OCI-LY7 (cell line): ENCODE measurements at regions not wholly inside any gene's neighbourhood (a gene's known extent, or its start where the extent isn't known, plus 50 kb on each side); places are given as distances from the start of the nearest gene placed in this dataset.
"Not testable (repeated sequence)": the region's sequence is repeated elsewhere in the genome, so short reads cannot be mapped to it uniquely, and the experiment has no call there.

Experiments used
- BruUV-seq: library from RNA; stranded (reverse); fragments of 400-500 nt; replicated peaks from 2 replicates; lab custom pipeline; 2021; lab: Mats Ljungman, UMichigan
- CTCF ChIA-PET: fragments of 300-600 bp; sonication (Branson Sonifier 250); formaldehyde crosslinking; loops from one replicate; lab custom pipeline; 2022; ENCODE audit warnings: antibody characterized with exemption; ENCODE audit not compliant: unreplicated experiment; lab: Charles Lee
- POLR2A ChIA-PET: fragments of 300-600 bp; sonication (Branson Sonifier 250); formaldehyde crosslinking; loops from one replicate; lab custom pipeline; 2022; ENCODE audit warnings: antibody characterized with exemption; lab: Charles Lee
- DNase-seq: peaks from one replicate; pipeline ENCODE4 v3.0.0-alpha.2; 2015; ENCODE audit warnings: low spot score
- H2AFZ ChIP-seq: fragments of 200-600 bp; sonication (generic), shearing (Covaris generic); 2 replicates; pipeline ENCODE4 v1.6.1; 2014; ENCODE audit warnings: mild to moderate bottlenecking, antibody characterized with exemption, low read length, moderate library complexity
- H3K27ac ChIP-seq: fragments of 200-600 bp; sonication (generic); 2 replicates; pipeline ENCODE4 v1.5.1; 2014; ENCODE audit warnings: mixed run types, low read depth, mild to moderate bottlenecking, moderate library complexity, low read length, inconsistent platforms; ENCODE audit not compliant: poor library complexity, severe bottlenecking
- H3K36me3 ChIP-seq: fragments of 200-600 bp; sonication (generic); 2 replicates; pipeline ENCODE4 v1.6.1; 2014; ENCODE audit warnings: mild to moderate bottlenecking, antibody characterized with exemption, low read length, moderate library complexity, mixed read lengths; ENCODE audit not compliant: insufficient read depth
- H3K4me1 ChIP-seq: fragments of 200-600 bp; sonication (generic); 2 replicates; pipeline ENCODE4 v1.5.1; 2014; ENCODE audit warnings: mild to moderate bottlenecking, low read length; ENCODE audit not compliant: insufficient read depth, poor library complexity, severe bottlenecking
- H3K4me2 ChIP-seq: fragments of 200-600 bp; sonication (generic); 2 replicates; pipeline ENCODE4 v1.6.1; 2014; ENCODE audit warnings: mild to moderate bottlenecking, low read length
- H3K4me3 ChIP-seq: fragments of 200-600 bp; sonication (generic); 2 replicates; pipeline ENCODE4 v1.5.1; 2014; ENCODE audit warnings: mild to moderate bottlenecking, low read depth, low read length; ENCODE audit not compliant: poor library complexity, severe bottlenecking
- H3K79me2 ChIP-seq: fragments of 200-600 bp; sonication (generic); 2 replicates; pipeline ENCODE4 v1.6.1; 2016; ENCODE audit warnings: low read depth, mild to moderate bottlenecking, low read length, moderate library complexity, mixed read lengths; ENCODE audit not compliant: insufficient read depth
- H3K9me2 ChIP-seq: fragments of 200-600 bp; sonication (generic); 2 replicates; pipeline ENCODE4 v1.6.1; 2016; ENCODE audit warnings: mild to moderate bottlenecking, low read length, mixed read lengths; ENCODE audit not compliant: insufficient read depth
- H3K9me3 ChIP-seq: fragments of 200-600 bp; sonication (generic); 2 replicates; pipeline ENCODE4 v1.6.1; 2014; ENCODE audit warnings: mild to moderate bottlenecking, mixed run types, low read length, mixed read lengths
- H4K20me1 ChIP-seq: fragments of 200-600 bp; sonication (generic); 2 replicates; pipeline ENCODE4 v1.6.1; 2014; ENCODE audit warnings: mild to moderate bottlenecking, antibody characterized with exemption, low read length, moderate library complexity, mixed read lengths; ENCODE audit not compliant: insufficient read depth
- CTCF ChIP-seq: fragments of 200-600 bp; sonication (generic); conservative IDR thresholded peaks from 2 replicates; pipeline ENCODE4 v1.5.1; 2014; ENCODE audit warnings: mild to moderate bottlenecking, antibody characterized with exemption, low read length, moderate library complexity, mixed read lengths
- EZH2phosphoT487 ChIP-seq: fragments of 200-600 bp; sonication (generic); IDR thresholded peaks from 2 replicates; pipeline ENCODE4 v1.6.1; 2018; ENCODE audit warnings: low read depth, borderline replicate concordance, mild to moderate bottlenecking, mixed run types, antibody characterized with exemption, low read length, moderate library complexity, mixed read lengths
- intact Hi-C: fragments of 100-400 bp; cut with micrococcal nuclease; formaldehyde crosslinking; loops from one replicate; pipeline ENCODE4 v1.10.0; 2022; ENCODE audit not compliant: unreplicated experiment

- BruUV-seq: no TSS peak
- intact Hi-C loops: no loop called here
- Histone ChIP-seq H3K79me2 (no peaks in the 10 kb centered on the region), H3K27ac (no peak overlapping the region), H3K36me3 (no peaks in the 10 kb centered on the region), H3K9me2 (no peaks in the 10 kb centered on the region), H3K9me3 (no peaks in the 10 kb centered on the region), H4K20me1 (no peaks in the 10 kb centered on the region), H3K4me1 (no peaks in the 10 kb centered on the region), H3K4me3 (no peak overlapping the region), H2AFZ (no peak overlapping the region), H3K4me2 (no peak overlapping the region)
- no peak for DNase-seq
- ChIA-PET CTCF (no interaction called here), POLR2A (no interaction called here)
- no peak for TF ChIP-seq EZH2phosphoT487
- no peak for TF ChIP-seq CTCF
Measured at GRCh38 chr9:135358552-135358940, 121.0 kb upstream of the PPP1R26 start.

GRCh38 chr9:135359764-135360163, 119.8 kb upstream of the PPP1R26 start:
- H3K4me1 ChIP-seq: no peaks in the 10 kb centered on the region
- H3K4me2 ChIP-seq: no peak overlapping the region
- intact Hi-C loops: no loop called here
- H3K9me3 ChIP-seq: no peaks in the 10 kb centered on the region
- H3K27ac ChIP-seq: no peak overlapping the region
- ChIA-PET POLR2A (no interaction called here), CTCF (interaction anchor here (0.6 kb wide), 1 partner anchor 206 kb away, joined by 3 read pairs; no protein-coding TSS in a partner anchor)
- BruUV-seq: no TSS peak
- no peaks in the 10 kb centered on the region for H3K9me2 ChIP-seq
- no peak overlapping the region for H2AFZ ChIP-seq
- H4K20me1 ChIP-seq: no peaks in the 10 kb centered on the region
- no peaks in the 10 kb centered on the region for H3K79me2 ChIP-seq
- no peak overlapping the region for H3K4me3 ChIP-seq
- no peak for DNase-seq
- no peaks in the 10 kb centered on the region for H3K36me3 ChIP-seq
- no peak for TF ChIP-seq CTCF
- TF ChIP-seq EZH2phosphoT487: no peak

- Histone ChIP-seq H3K36me3 (no peaks in the 10 kb centered on the region), H3K4me1 (no peaks in the 10 kb centered on the region), H3K79me2 (no peaks in the 10 kb centered on the region), H4K20me1 (no peaks in the 10 kb centered on the region), H3K4me3 (no peak overlapping the region), H2AFZ (no peak overlapping the region), H3K4me2 (no peak overlapping the region), H3K27ac (no peak overlapping the region), H3K9me3 (no peaks in the 10 kb centered on the region), H3K9me2 (no peaks in the 10 kb centered on the region)
- no TSS peak for BruUV-seq
- intact Hi-C loops: no loop called here
- ChIA-PET CTCF (no interaction called here), POLR2A (interaction anchor here (0.6 kb wide), 1 partner anchor 90 kb away, joined by 4 read pairs; no protein-coding TSS in a partner anchor)
- no peak for TF ChIP-seq EZH2phosphoT487
- TF ChIP-seq CTCF: no peak
- DNase-seq: no peak
Measured at GRCh38 chr9:135360617-135361016, 119.0 kb upstream of the PPP1R26 start.

- H3K9me2 ChIP-seq, DNase-seq, H3K9me3 ChIP-seq, H3K27ac ChIP-seq, H3K4me3 ChIP-seq, intact Hi-C loops, POLR2A ChIA-PET, H3K36me3 ChIP-seq, BruUV-seq, H3K4me1 ChIP-seq, H3K79me2 ChIP-seq, H4K20me1 ChIP-seq, CTCF ChIA-PET, H3K4me2 ChIP-seq, H2AFZ ChIP-seq: not testable (repeated sequence)
Measured at GRCh38 chr9:135361668-135362067, 117.9 kb upstream of the PPP1R26 start.
